GM13976 (cell line): ENCODE measurements at regions not wholly inside any gene's neighbourhood (a gene's known extent, or its start where the extent isn't known, plus 50 kb on each side); places are given as distances from the start of the nearest gene placed in this dataset.

Source experiments
- DNase-seq: peaks from one replicate; pipeline ENCODE4 v3.0.0; 2012; ENCODE audit warnings: low spot score
- in situ Hi-C: fragments of 300-500 bp; cut with MboI; formaldehyde crosslinking; loops from one replicate; pipeline ENCODE4 v1.12.0; 2022; ENCODE audit warnings: low sequenced_read_pairs, mixed read lengths, inconsistent platforms; ENCODE audit not compliant: unreplicated experiment
- TF ChIP-seq, protein P1 (sequence below): IDR thresholded peaks from 2 replicates; pipeline ENCODE4 v1.5.1; 2012; ENCODE audit warnings: borderline replicate concordance, mild to moderate bottlenecking; ENCODE audit not compliant: insufficient read depth; ENCODE audit errors: extremely low read depth, missing control alignments, control extremely low read depth

DNA sequence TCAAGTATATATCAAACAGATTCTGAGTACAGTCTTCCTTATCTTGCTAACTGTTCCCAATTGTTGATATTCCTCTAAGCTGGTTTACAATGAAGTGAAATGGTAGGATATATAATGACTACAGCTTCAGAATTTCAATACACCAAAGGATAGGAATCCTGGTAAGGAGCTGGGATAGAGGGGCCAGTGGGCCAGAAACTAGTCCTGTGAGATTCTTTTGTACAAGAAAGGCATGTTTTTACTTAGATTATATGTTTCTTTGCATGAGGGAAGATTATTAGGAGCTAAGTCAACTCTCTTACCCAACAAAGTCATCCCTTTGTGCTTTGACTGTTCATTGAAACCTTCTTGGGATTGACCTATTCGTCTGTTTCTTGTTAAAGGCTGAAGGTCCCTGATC is 435.7 kb downstream of the PLK2 start:
- in situ Hi-C loops: no loop called here
- DNase-seq: no peak
- TF ChIP-seq, protein P1, sequence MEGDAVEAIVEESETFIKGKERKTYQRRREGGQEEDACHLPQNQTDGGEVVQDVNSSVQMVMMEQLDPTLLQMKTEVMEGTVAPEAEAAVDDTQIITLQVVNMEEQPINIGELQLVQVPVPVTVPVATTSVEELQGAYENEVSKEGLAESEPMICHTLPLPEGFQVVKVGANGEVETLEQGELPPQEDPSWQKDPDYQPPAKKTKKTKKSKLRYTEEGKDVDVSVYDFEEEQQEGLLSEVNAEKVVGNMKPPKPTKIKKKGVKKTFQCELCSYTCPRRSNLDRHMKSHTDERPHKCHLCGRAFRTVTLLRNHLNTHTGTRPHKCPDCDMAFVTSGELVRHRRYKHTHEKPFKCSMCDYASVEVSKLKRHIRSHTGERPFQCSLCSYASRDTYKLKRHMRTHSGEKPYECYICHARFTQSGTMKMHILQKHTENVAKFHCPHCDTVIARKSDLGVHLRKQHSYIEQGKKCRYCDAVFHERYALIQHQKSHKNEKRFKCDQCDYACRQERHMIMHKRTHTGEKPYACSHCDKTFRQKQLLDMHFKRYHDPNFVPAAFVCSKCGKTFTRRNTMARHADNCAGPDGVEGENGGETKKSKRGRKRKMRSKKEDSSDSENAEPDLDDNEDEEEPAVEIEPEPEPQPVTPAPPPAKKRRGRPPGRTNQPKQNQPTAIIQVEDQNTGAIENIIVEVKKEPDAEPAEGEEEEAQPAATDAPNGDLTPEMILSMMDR: no peak

DNA sequence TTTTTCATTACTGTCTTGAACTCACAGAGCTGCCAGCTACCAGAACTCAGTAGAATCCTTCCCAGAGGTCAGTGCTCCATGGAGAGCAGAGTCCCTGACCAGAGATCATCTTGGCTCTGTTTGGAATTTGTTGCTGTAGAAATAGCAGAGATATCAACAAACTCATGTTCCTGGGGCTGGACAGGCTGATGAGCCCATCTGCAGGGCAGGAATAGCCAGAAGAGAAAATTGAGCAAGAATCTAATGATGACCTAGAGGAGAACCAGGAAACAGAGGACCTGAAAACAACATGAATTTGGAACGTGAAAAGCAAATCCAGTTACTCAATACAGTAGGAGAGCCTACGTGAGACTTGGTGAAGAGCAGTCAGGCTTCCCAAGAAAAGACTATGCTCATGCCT is 437.8 kb downstream of the PLK2 start:
- DNase-seq: no peak
- TF ChIP-seq, protein P1: no peak
- in situ Hi-C loops: no loop called here

DNA sequence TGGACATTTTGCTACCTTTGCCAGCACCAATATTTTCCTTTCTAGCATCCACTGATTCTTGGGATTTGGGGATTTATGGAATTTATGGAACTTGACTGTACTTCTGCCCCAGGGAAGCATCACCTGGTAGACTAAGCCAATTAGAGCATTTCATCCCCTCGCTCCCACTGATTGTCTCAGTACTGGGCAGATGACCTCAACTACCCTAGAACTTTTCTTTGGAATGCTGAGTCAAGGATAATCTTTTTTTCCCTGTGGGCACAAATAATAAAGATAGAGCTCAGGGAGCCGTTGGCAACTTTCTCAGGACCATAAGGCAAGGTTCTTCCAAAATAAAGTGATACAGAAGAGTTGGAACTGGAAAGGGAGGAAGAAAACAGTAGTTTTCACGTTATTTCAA is 438.4 kb downstream of the PLK2 start:
- no peak for DNase-seq
- TF ChIP-seq, protein P1: no peak
- in situ Hi-C loops: no loop called here

- DNase-seq: no peak
- TF ChIP-seq, protein P1: no peak
- in situ Hi-C loops: no loop called here
Observed at GRCh38 chr5:58019614-58020013, 440.3 kb downstream of the PLK2 start.

DNA sequence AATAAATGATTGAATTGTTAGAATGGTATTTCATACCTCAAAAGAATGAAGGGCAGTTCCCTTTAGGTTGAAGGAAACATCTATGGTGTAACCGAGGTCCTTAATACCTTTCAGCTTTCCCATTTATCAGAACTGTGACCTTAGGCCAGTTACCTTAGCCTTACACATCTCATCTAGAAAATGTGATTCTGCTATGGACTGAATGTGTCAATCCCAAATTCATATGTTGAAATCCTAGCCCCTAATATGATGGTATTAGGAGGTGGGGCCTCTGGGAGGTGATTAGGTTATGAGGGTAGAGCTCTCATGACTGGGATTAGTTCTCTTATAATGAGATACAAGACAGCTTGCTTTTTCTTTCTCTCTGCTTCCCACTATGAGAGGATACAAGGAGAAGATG is 441.9 kb downstream of the PLK2 start:
- TF ChIP-seq, protein P1: no peak
- in situ Hi-C loops: no loop called here
- DNase-seq: no peak

GRCh38 chr5:58016877-58017276 is 443.0 kb downstream of the PLK2 start:
- in situ Hi-C loops: no loop called here
- no peak for DNase-seq
- TF ChIP-seq, protein P1: no peak

GRCh38 chr5:58016358-58016757 is 443.5 kb downstream of the PLK2 start:
- TF ChIP-seq, protein P1: no peak
- in situ Hi-C loops: no loop called here
- DNase-seq: no peak
